Daoy (cell line): ENCODE measurements at regions not wholly inside any gene's neighbourhood (a gene's known extent, or its start where the extent isn't known, plus 50 kb on each side); places are given as distances from the start of the nearest gene placed in this dataset.
"Not testable (repeated sequence)": the region's sequence is repeated elsewhere in the genome, so short reads cannot be mapped to it uniquely, and the experiment has no call there.

Source experiments
- DNase-seq: peaks from one replicate; pipeline ENCODE4 v3.0.0-alpha.2; 2015; ENCODE audit warnings: low read depth

DNA sequence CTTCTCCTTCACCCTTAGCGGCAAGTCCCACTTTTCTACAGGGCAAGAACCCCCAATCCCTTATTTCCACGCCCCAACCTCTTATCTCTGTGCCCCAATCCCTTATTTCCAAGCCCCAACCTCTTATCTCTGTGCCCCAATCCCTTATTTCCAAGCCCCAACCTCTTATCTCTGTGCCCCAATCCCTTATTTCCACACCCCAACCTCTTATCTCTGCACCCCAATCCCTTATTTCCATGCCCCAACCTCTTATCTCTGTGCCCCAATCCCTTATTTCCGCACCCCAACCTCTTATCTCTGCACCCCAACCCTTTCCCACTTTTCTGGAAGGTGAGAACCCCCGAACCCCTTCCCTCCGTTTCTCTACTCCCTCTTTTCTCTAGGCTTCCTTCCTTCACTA is 116.1 kb upstream of the GJE1 start:
- DNase-seq, result not testable (repeated sequence)

GRCh38 chr6:142015463-142015862 is 117.3 kb upstream of the GJE1 start:
- not testable (repeated sequence) for DNase-seq

- no peak for DNase-seq
Observed at GRCh38 chr6:142015011-142015410, 117.7 kb upstream of the GJE1 start.

DNA sequence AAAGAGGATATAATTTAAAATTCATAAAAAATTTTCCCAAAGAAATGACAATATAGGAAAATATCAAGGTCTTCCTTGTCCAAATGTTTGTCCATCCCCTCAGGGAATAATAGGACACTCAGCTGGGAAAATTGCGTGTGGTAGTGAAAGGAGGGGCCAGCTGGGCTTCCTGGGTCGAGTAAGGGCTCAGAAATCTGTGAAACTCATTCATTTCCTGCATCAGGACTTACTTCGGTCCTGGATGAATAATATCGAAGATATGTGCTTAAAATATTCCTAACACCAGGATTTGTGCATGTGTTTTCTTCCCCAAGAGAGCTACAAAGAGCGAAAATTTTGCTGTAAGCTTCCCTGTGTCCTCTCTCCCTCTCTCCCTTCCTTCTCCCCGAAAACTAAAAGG is 118.2 kb upstream of the GJE1 start:
- peak; percentile 89 for DNase-seq

DNA sequence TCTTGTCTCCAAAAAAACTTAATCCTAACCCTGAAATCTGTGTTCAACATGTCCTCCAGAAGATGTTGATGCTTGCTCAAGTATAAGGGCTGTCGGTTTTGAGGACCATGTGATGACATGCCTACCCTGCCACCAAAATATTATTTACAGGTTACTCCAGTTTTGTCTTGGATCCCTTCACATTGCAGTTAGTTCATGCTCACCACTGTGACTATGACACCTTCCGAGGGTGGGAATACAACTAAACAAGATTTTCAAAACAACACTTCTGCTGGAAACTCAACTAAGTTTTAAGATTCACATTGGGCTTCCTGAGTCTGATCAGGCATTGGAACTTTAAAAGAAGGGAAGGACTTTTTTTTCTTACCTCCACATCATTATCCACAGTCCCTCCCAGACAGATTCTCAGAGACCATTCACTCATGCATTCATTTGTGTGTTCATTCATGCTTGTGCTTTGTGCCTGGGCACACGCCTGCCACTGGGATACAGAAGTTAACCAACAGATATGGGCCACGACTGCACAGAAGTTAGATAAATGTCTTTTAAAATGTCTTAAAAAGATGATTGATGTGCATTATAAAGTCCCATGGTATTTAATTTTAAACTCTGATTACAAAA is 118.7 kb upstream of the GJE1 start:
- DNase-seq, result peak; percentile 48

DNA sequence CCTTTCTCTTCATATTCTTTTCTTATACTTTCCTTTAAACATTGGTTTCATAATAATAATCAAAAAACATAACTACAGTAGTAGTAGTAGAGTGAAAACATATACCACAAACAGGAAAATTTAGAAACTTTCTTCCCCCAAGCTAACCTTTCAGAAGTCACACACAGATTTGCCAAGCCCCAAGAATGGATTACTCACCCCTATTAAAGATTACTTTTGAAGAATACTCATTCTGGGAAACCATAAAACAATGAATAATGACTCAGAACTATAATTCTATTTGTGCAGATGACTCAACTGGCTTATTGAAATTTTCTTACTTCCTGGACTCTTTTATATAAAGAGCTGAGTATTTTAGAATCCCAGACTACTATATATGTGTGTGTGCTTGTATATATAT is 119.4 kb upstream of the GJE1 start:
- peak; percentile 75 for DNase-seq

GRCh38 chr6:142011775-142012174 is 121.0 kb upstream of the GJE1 start:
- no peak for DNase-seq

GRCh38 chr6:142011156-142011555 is 121.6 kb upstream of the GJE1 start:
- DNase-seq, result no peak

DNA sequence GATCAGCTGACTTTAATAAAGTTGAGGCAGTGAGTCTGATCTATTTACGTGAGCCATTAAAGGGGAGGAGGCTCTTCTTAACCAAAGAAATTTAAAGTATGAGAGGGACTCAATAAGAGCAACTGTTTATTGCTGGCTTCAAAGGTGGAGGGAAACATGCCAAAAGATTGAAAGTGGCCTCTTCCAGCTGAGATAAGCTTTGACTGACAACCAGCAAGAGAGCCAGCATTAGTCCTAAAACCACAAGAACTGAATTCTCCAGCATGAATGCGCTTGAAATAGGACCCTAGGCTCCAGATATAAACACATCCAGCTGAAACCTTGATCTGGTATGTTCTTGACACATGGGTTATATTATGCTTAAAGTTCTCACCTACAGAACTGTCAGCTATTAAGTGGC is 123.1 kb upstream of the GJE1 start:
- DNase-seq, result peak; percentile 55

GRCh38 chr6:142008781-142009180 is 123.9 kb upstream of the GJE1 start:
- no peak for DNase-seq

DNA sequence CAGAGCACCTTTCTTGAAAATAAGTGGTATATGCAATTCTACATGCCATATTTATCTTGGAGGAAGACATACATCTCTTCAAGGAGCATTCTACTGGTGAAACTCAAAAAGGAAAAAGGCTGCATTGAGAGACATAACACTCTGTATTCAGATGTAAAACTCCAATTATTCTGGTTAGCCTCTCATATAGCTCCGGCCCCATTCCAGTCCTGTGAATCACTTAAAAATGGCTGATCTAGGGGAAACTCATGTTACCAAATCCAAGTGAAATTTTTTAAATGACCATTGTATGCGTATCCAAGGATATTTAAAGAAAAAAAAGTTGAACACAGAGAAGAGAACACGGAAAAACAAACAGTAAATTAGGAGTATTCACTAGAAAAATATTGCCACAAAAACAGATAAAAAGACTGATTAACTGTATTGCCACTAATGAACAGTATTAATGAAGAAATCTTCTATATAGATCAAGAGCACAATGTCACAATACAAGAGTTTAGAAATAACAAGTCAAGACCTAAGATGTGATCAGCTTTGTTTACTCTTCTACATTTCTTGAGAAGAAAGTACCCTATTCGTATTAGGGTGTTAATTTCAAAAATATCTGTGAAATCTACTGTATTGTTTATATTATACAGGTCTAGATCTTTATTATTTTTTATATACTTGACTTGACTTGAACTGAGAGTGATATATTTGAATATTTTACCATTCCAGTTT is 124.5 kb upstream of the GJE1 start:
- no peak for DNase-seq

GRCh38 chr6:142005021-142005420 is 127.7 kb upstream of the GJE1 start:
- no peak for DNase-seq

DNA sequence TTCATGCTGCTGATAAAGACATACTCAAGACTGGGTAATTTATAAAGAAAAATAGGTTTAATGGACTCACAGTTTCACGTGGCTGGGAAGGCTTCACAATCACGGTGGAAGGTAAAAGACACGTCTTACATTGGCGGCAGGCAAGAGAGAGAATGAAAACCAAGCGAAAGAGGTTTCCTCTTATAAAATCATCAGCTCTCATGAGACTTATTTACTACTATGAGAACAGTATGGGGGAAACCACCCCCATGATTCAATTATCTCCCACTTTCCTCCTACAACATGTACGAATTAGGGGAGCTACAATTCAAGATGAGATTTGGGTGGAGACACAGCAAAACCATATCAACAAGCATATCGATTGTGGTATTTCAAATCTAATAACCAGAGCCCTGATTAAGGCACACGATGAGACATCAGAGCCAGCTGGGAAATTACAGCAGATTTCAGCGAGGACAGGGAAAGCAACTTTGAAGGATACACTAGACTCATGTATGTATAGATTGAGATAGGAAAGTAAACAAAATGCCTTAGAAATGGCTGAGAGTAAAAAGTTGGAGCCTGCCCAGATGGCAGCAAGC is 129.8 kb upstream of the GJE1 start:
- no peak for DNase-seq

GRCh38 chr6:141996823-141997222 is 135.9 kb upstream of the GJE1 start:
- no peak for DNase-seq

GRCh38 chr6:141992109-141992508 is 140.6 kb upstream of the GJE1 start:
- no peak for DNase-seq

DNA sequence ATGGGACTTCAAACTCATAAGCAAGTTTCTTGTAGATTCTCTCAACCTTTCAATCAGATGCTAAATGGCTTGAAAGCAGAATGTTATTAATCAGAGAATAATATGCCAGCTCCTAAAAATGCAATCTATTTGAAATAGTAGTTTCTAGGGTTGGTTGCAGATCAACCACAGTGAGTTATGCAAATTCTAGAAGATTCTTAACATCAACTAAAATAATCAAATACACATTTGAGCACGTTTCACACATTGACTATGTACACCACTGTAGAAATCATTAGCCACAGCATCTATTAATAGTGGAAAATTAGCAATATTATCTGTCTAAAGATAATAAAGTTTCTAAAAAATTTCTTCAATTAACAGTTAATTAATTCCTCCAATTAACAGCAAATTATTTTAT is 141.9 kb upstream of the GJE1 start:
- DNase-seq, result no peak

DNA sequence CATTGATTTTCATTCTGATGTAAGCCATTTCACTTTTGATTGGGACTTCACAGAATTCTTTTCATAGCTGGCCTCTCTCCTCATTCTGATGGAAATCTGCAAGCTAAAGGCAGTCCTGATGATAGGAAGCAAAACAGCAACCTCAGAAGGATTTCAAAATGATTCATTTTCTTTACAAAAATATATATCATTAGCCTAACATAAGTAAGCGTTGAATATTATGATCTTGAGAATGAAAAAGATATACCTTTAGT is 143.1 kb upstream of the GJE1 start:
- DNase-seq, result no peak

DNA sequence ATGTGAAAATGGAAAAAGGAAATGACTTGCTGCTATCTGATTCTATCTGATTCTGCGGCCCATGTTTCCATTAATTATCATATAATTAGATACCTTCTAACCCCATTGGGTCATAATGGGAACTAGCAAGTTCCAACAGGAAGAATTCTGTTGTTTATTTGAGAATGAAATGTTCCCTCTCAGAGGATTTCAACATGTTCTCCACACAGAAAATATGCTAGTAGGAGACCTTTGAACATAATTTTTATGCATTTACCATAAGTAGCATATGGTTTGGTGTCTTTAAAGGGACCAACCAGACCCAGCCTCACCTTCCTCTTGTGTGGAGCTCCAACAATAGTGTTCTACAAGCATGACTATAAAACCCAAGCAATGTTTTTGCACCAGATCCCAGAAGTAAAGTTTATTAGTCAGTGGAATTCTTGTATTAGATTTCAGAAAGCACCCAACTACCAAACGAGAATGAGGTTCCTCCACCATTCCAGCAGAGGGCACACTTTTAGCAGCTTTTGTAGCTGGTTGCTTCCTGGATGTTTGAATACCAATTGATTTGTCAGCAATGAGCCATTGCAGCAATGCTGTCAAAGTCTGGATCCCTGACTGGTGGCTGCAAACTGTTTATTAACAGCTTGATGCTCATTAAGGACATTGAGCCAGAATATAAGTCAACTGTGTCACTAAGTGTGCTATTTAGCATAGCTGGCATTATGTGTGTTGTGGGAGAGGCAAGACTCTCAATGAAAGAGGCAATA is 143.6 kb upstream of the GJE1 start:
- DNase-seq, result peak; percentile 67

DNA sequence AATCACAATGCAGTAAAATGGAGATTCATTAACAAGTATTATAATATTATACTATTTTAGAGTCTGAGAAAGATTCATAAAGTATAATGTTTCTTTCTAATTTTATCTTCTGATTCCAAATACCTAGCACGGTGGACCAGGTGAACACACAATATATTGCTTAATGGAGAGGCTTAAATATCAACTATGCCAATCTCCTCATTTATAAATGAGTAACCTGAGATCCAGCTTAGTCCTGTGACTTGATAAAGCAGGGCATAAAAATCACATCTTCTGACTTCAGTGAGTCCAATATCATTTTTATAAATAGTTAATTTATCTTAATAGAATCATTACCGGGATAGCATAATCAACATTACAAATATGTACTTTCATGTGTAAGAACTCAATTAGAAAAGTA is 144.4 kb upstream of the GJE1 start:
- DNase-seq, result no peak

- no peak for DNase-seq
Observed at GRCh38 chr6:141986457-141986856, 146.3 kb upstream of the GJE1 start.

DNA sequence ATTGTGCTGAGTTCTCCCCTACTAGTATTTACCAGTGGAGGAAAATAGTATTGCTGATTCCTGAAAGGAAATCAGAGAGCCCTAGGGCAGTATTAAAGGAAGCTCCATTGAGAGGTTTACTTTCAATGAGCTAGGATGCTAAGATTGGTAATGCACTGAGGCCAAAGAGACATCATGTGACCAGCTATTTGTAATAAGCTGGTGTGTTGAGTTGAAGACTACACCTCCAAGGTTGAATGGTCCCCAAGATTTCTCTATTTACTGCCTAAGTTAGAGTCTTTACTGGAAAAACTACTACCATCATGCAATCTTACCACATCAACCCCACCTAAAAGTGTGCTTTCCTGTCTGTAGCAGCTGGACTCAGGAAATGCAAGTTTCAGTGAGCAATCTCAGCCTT is 151.5 kb upstream of the GJE1 start:
- no peak for DNase-seq

DNA sequence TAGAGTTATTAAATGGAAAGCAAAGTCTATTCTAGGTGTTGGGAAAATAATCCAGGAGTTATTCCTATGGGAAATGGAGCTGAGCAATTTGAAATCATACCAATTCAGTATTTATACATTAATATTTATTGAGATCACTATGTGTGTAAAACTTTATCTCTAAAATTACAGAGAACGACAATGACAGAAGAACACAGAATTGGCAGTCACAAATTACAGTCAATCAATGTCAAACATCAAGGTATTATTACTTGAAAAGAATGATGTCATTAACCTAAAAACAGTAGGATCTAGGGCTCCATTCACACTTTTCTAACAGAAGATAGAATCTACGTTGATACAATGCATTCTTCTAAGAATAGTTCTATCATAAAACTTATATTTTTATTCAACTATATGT is 154.9 kb upstream of the GJE1 start:
- no peak for DNase-seq

DNA sequence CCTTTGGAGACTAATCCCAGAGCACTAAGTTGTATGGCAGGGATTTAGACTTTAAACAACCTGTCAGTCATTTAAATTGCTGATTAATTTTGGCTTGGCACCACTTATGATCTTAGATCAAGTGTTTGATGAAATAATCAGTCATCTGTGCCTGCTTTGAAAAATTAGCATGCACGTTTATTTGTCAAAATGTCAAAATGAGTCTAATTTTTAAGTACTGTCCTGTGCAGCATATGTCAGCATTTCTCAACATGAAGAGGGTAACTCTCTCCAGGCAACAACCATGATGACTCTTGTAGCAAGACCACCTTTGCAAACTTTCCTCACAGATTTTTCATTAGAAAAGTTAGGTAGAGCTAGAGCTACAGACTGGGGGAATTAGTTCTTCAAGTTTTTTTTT is 155.7 kb upstream of the GJE1 start:
- DNase-seq, result no peak
